Breast epithelium (tissue), 4 donors: ENCODE measurements at regions not wholly inside any gene's neighbourhood (a gene's known extent, or its start where the extent isn't known, plus 50 kb on each side); places are given as distances from the start of the nearest gene placed in this dataset.
"Not testable (repeated sequence)": the region's sequence is repeated elsewhere in the genome, so short reads cannot be mapped to it uniquely, and the experiment has no call there.

Experiments
- DNase-seq, 2 donors: peaks; one replicate each; pipeline ENCODE4 v3.0.0-alpha.2; 2019; ENCODE audit warnings: low spot score in 2 of 2
- H3K27ac ChIP-seq, 2 donors: fragments of 200-600 bp; sonication (generic) in 1 of 2; one replicate each; pipeline ENCODE4 v1.5.1; 2016 to 2019; ENCODE audit warnings: mild to moderate bottlenecking in 1 of 2
- H3K27me3 ChIP-seq, 2 donors: fragments of 200-600 bp; sonication (generic) in 1 of 2; one replicate each; pipeline versions ENCODE4 v1.5.1 to v1.6.0; 2017 to 2019; ENCODE audit warnings: control low read depth in 1 of 2, mild to moderate bottlenecking in 1 of 2
- H3K36me3 ChIP-seq: fragments of 200-600 bp; one replicate; pipeline ENCODE4 v1.5.1; 2019
- H3K4me1 ChIP-seq, 2 donors: fragments of 200-600 bp; sonication (generic); one replicate each; pipeline ENCODE4 v1.5.1; 2016 to 2019; ENCODE audit warnings: control low read depth in 1 of 2
- H3K4me3 ChIP-seq, 3 donors: fragments of 200-600 bp; sonication (generic); 1 replicate in 2 of 3; 2 replicates in 1 of 3; pipeline ENCODE4 v1.5.1; 2016 to 2019; ENCODE audit warnings: mild to moderate bottlenecking in 3 of 3, moderate library complexity in 2 of 3
- H3K9me3 ChIP-seq, 2 donors: fragments of 200-600 bp; sonication (generic) in 1 of 2; one replicate each; pipeline ENCODE4 v1.5.1; 2016 to 2019; ENCODE audit warnings: control low read depth in 1 of 2
- CTCF ChIP-seq, 3 donors: fragments of 450-650 bp; IDR thresholded peaks; one replicate each; pipeline ENCODE4 v1.5.1; 2016 to 2017; ENCODE audit warnings: antibody characterized with exemption in 3 of 3, mild to moderate bottlenecking in 3 of 3, moderate library complexity in 3 of 3
- POLR2A ChIP-seq: fragments of 450-650 bp; IDR thresholded peaks from one replicate; pipeline ENCODE4 v1.6.1; 2016; ENCODE audit warnings: antibody characterized with exemption, mild to moderate bottlenecking, moderate library complexity
- POLR2AphosphoS5 ChIP-seq, 3 donors: sonication (generic); formaldehyde crosslinking; IDR thresholded peaks; one replicate each; pipeline ENCODE4 v1.6.1; 2017; ENCODE audit warnings: antibody characterized with exemption in 3 of 3
- intact Hi-C: fragments of 100-400 bp; cut with DNase I; formaldehyde crosslinking; loops from one replicate; pipeline ENCODE4 v1.15.1; 2023; ENCODE audit warnings: low total_unique reads

GRCh38 chrX:128973033-128973432 is 550.3 kb downstream of the SMARCA1 start:
- no peaks in the 10 kb centered on the region for H3K36me3 ChIP-seq
- H3K9me3 ChIP-seq, result no peaks in the 10 kb centered on the region
- no peak overlapping the region for H3K27ac ChIP-seq
- H3K4me1 ChIP-seq, result no peaks in the 10 kb centered on the region
- TF ChIP-seq POLR2A, result no peak
- no peak for TF ChIP-seq CTCF (IDR thresholded peaks at IDR 0.05)
- no peak for TF ChIP-seq POLR2AphosphoS5 (IDR thresholded peaks at IDR 0.05)
- no peak for DNase-seq
- peaks cover 0 to 19% of the 10 kb centered on the region in 2 donors for H3K27me3 ChIP-seq
- intact Hi-C loops, result no loop called here
- H3K4me3 ChIP-seq, result no peak overlapping the region

- intact Hi-C loops, result no loop called here
- no peak overlapping the region for H3K27ac ChIP-seq
- H3K36me3 ChIP-seq, result no peaks in the 10 kb centered on the region
- H3K4me3 ChIP-seq, result no peak overlapping the region
- DNase-seq, result no peak
- TF ChIP-seq POLR2A (no peak), POLR2AphosphoS5 (IDR thresholded peaks at IDR 0.05) (no peak)
- no peaks in the 10 kb centered on the region for H3K4me1 ChIP-seq
- peaks cover 0 to 11% of the 10 kb centered on the region in 2 donors for H3K27me3 ChIP-seq
- no peaks in the 10 kb centered on the region for H3K9me3 ChIP-seq
These were observed 562.0 kb downstream of the SMARCA1 start for GRCh38 chrX:128961290-128961689.

GRCh38 chrX:128954697-128955096 is 568.6 kb downstream of the SMARCA1 start:
- H3K4me3 ChIP-seq, H3K27me3 ChIP-seq, H3K27ac ChIP-seq, DNase-seq, intact Hi-C loops, H3K36me3 ChIP-seq, H3K4me1 ChIP-seq: not testable (repeated sequence)
- peaks cover 8 to 14% of the 10 kb centered on the region in 2 donors for H3K9me3 ChIP-seq

- no peak for DNase-seq
- no peaks in the 10 kb centered on the region for H3K36me3 ChIP-seq
- H3K9me3 ChIP-seq, result peaks cover 0 to 8% of the 10 kb centered on the region in 2 donors
- H3K27ac ChIP-seq, result no peak overlapping the region
- intact Hi-C loops, result no loop called here
- no peaks in the 10 kb centered on the region for H3K27me3 ChIP-seq
- no peaks in the 10 kb centered on the region for H3K4me1 ChIP-seq
- no peak for TF ChIP-seq POLR2AphosphoS5 (IDR thresholded peaks at IDR 0.05)
- TF ChIP-seq CTCF (IDR thresholded peaks at IDR 0.05), result no peak
- no peak overlapping the region for H3K4me3 ChIP-seq
These were observed 592.2 kb downstream of the SMARCA1 start for GRCh38 chrX:128931071-128931470.

GRCh38 chrX:128929271-128930057 is 593.8 kb downstream of the SMARCA1 start:
- Histone ChIP-seq H3K36me3 (no peaks in the 10 kb centered on the region), H3K27ac (no peak overlapping the region), H3K27me3 (no peaks in the 10 kb centered on the region), H3K4me3 (no peak overlapping the region), H3K4me1 (no peaks in the 10 kb centered on the region), H3K9me3 (peaks cover 0 to 8% of the 10 kb centered on the region in 2 donors)
- TF ChIP-seq CTCF (IDR thresholded peaks at IDR 0.05) (no peak), POLR2A (no peak), POLR2AphosphoS5 (IDR thresholded peaks at IDR 0.05) (no peak)
- intact Hi-C loops, result no loop called here
- DNase-seq, result no peak

- H3K9me3 ChIP-seq, result peaks cover 0 to 8% of the 10 kb centered on the region in 2 donors
- no peaks in the 10 kb centered on the region for H3K27me3 ChIP-seq
- H3K4me3 ChIP-seq, result no peak overlapping the region
- no peak for TF ChIP-seq POLR2AphosphoS5 (IDR thresholded peaks at IDR 0.05)
- no peak for TF ChIP-seq CTCF (IDR thresholded peaks at IDR 0.05)
- no peak for TF ChIP-seq POLR2A
- H3K4me1 ChIP-seq, result no peaks in the 10 kb centered on the region
- intact Hi-C loops, result no loop called here
- no peak overlapping the region for H3K27ac ChIP-seq
- no peaks in the 10 kb centered on the region for H3K36me3 ChIP-seq
- no peak for DNase-seq
These were observed 594.7 kb downstream of the SMARCA1 start for GRCh38 chrX:128928636-128929035.
